Fibroblast of lung (primary cell): ENCODE measurements at regions not wholly inside any gene's neighbourhood (a gene's known extent, or its start where the extent isn't known, plus 50 kb on each side); places are given as distances from the start of the nearest gene placed in this dataset.

ENCODE experiments used
- EZH2 ChIP-seq: IDR thresholded peaks from 2 replicates; pipeline ENCODE4 v1.5.1; 2012; ENCODE audit warnings: low read length, control low read depth, mild to moderate bottlenecking; ENCODE audit errors: missing control alignments
- TF ChIP-seq, protein P1 (sequence below), 2 donors: IDR thresholded peaks in 1 of 2; conservative IDR thresholded peaks in 1 of 2; 1 replicate in 1 of 2; 2 replicates in 1 of 2; pipeline ENCODE4 v1.5.1; 2011 to 2012; ENCODE audit warnings: low read length in 2 of 2, control low read depth in 1 of 2, inconsistent platforms in 1 of 2, low read depth in 1 of 2, mild to moderate bottlenecking in 1 of 2

DNA sequence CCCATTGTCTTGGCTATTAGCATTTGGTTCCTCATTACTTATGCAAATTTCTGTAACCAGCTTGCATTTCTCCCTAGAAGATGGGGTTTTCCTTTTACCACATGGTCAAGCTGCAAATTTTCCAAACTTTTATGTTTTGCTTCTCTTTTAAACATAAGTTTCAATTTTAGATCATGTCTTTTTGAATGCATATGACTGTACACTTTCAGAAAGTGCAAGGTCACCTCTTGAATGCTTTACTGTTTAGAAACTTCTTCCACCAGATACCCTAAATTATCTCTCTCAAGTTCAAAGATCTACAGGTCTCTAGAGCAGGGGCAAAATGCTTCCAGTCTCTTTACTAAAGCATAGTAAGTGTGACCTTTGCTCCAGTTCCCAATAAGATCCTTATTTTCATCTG lies 837.6 kb upstream of the NXPH2 start:
- TF ChIP-seq, protein P1, sequence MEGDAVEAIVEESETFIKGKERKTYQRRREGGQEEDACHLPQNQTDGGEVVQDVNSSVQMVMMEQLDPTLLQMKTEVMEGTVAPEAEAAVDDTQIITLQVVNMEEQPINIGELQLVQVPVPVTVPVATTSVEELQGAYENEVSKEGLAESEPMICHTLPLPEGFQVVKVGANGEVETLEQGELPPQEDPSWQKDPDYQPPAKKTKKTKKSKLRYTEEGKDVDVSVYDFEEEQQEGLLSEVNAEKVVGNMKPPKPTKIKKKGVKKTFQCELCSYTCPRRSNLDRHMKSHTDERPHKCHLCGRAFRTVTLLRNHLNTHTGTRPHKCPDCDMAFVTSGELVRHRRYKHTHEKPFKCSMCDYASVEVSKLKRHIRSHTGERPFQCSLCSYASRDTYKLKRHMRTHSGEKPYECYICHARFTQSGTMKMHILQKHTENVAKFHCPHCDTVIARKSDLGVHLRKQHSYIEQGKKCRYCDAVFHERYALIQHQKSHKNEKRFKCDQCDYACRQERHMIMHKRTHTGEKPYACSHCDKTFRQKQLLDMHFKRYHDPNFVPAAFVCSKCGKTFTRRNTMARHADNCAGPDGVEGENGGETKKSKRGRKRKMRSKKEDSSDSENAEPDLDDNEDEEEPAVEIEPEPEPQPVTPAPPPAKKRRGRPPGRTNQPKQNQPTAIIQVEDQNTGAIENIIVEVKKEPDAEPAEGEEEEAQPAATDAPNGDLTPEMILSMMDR (conservative IDR thresholded peaks at IDR 0.05 in 1 of 2, IDR thresholded peaks at IDR 0.05 in 1 of 2; ENCODE audit: low read depth in 1 of 2, low read length in 2 of 2) = no peak
- TF ChIP-seq EZH2 = no peak
